ENCODE measurements at regions not wholly inside any gene's neighbourhood (a gene's known extent, or its start where the extent isn't known, plus 50 kb on each side); places are given as distances from the start of the nearest gene placed in this dataset.

DNA sequence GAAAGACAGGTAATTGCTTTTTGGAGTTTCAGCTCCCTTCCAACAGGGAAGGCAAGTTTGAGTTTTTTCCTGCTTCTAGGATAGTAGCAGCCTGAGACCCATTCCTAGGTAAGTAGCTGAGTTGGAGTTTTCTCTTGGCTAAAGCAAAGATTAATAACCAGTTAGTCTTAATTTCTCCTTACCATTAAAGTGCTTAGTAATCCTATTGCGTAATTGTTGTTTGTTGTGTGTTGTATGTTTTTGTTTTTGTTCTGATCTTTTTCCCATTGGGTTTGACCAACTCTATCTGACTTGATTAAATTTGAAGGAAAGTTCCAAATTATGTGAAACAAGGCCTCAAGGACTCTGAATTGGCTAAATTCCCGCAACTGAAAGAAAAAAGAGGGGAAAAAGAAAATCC is 83.5 kb downstream of the TBX22 start:
- no peak for DNase-seq
- Histone ChIP-seq H3K36me3 (no peaks in the 10 kb centered on the region), H3K27ac (no peak overlapping the region), H3K27me3 (ENCODE audit: insufficient read depth, low read depth, severe bottlenecking) (peaks cover 4% of the 10 kb centered on the region), H3K4me3 (ENCODE audit: low read depth, low read length) (no peak overlapping the region), H3K9me3 (ENCODE audit: severe bottlenecking) (no peaks in the 10 kb centered on the region)
- TF ChIP-seq, protein P1, sequence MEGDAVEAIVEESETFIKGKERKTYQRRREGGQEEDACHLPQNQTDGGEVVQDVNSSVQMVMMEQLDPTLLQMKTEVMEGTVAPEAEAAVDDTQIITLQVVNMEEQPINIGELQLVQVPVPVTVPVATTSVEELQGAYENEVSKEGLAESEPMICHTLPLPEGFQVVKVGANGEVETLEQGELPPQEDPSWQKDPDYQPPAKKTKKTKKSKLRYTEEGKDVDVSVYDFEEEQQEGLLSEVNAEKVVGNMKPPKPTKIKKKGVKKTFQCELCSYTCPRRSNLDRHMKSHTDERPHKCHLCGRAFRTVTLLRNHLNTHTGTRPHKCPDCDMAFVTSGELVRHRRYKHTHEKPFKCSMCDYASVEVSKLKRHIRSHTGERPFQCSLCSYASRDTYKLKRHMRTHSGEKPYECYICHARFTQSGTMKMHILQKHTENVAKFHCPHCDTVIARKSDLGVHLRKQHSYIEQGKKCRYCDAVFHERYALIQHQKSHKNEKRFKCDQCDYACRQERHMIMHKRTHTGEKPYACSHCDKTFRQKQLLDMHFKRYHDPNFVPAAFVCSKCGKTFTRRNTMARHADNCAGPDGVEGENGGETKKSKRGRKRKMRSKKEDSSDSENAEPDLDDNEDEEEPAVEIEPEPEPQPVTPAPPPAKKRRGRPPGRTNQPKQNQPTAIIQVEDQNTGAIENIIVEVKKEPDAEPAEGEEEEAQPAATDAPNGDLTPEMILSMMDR (IDR thresholded peaks at IDR 0.05; ENCODE audit: low read depth, low read length) = no peak

DNA sequence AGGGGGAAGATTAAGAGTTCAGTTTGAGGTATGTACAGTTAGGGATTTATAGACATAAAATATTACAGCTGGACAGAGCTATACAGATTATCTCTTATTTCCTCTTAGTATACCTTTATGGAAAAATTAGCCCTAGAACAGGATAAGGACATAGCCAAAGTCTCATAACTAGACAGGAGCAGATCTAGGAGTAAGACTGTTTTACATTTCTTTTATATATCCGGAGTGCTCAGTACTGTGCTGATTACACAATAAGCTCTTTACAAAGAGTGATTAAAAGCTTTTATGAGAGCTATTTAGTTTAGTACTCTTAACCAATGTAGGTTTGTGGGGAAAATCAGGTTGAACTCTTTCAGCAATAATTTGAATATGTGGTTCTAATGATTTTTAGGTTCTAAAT is 105.8 kb downstream of the TBX22 start:
- DNase-seq = no peak
- Histone ChIP-seq H3K36me3 (no peaks in the 10 kb centered on the region), H3K27me3 (ENCODE audit: insufficient read depth, low read depth, severe bottlenecking) (peaks cover 29% of the 10 kb centered on the region)

DNA sequence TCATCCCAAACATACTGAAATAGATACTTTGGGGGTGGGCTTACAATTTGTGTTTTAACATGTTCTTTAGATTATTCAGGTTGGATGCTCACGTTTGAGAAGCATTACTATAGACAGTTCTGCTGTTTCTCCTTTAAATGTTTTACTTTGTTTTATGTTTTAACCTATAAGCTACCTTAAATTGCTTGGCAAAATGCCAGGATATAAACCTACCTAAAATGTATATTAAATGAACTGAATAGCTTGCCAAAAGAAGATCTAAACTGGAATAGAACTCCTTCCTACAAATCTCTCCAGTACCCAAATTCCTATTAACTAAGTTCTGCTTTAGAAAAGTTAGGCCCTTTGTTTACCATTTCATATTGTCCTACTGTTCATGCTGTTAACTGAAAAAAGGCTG is 124.4 kb downstream of the TBX22 start:
- no peaks in the 10 kb centered on the region for H3K9me3 ChIP-seq (ENCODE audit: severe bottlenecking)
- TF ChIP-seq, protein P1 (IDR thresholded peaks at IDR 0.05; ENCODE audit: low read depth, low read length) = no peak
- H3K36me3 ChIP-seq = no peaks in the 10 kb centered on the region
- no peaks in the 10 kb centered on the region for H3K27me3 ChIP-seq (ENCODE audit: insufficient read depth, low read depth, severe bottlenecking)
- DNase-seq = no peak
- no peak overlapping the region for H3K27ac ChIP-seq
- H3K4me3 ChIP-seq (ENCODE audit: low read depth, low read length) = no peak overlapping the region

More for the DNA sequence above, 105.8 kb downstream of the TBX22 start:
- TF ChIP-seq, protein P1 (IDR thresholded peaks at IDR 0.05; ENCODE audit: low read depth, low read length) = no peak
- Histone ChIP-seq H3K9me3 (ENCODE audit: severe bottlenecking) (no peaks in the 10 kb centered on the region), H3K27ac (no peak overlapping the region), H3K4me3 (ENCODE audit: low read depth, low read length) (no peak overlapping the region)

DNA sequence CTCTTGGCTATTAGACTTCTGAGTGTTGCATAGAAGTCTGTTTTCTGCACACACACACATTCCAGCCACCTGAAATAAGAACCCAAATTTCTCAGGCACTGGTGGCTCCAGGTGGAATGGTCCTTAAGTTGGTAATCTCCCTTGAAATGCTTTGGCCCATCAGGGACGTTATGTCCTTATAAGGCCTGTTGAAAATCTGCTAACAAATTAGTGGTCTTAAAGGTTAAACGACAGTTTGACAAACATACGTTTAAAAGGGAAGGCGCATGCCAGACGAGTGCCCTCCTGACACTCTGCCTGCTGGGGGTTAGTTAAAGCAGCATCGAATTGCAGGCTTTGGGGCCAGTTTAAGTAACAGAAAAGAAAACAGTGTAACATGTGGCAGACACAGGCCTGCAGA is 125.0 kb downstream of the TBX22 start:
- H3K27ac ChIP-seq = no peak overlapping the region
- H3K27me3 ChIP-seq (ENCODE audit: insufficient read depth, low read depth, severe bottlenecking) = no peaks in the 10 kb centered on the region
- DNase-seq = no peak
- TF ChIP-seq, protein P1 (IDR thresholded peaks at IDR 0.05; ENCODE audit: low read depth, low read length) = no peak
- no peaks in the 10 kb centered on the region for H3K36me3 ChIP-seq
- H3K9me3 ChIP-seq (ENCODE audit: severe bottlenecking) = no peaks in the 10 kb centered on the region
- H3K4me3 ChIP-seq (ENCODE audit: low read depth, low read length) = no peak overlapping the region

DNA sequence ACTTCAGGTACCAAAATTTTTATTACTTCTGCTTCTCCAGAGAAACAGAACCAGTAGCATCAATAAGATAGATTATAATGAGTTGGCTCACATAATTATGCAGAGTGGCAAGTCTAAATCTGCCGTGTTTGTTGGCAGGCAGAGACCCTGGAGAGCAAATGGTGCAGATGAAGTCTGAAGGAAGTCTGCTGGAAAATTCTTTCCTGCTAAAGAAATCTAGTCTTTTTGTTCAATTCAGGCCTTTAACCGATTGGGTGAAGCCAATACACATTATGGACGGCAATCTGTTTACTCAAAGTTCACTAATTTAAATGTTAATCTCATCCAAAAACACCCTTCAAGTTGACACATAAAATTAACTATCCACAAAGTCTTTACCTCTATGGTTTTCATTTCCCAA is 156.0 kb downstream of the TBX22 start:
- DNase-seq = no peak
- H3K9me3 ChIP-seq (ENCODE audit: severe bottlenecking) = no peaks in the 10 kb centered on the region
- no peak overlapping the region for H3K4me3 ChIP-seq (ENCODE audit: low read depth, low read length)
- no peaks in the 10 kb centered on the region for H3K36me3 ChIP-seq
- H3K27me3 ChIP-seq (ENCODE audit: insufficient read depth, low read depth, severe bottlenecking) = peaks cover 8% of the 10 kb centered on the region
- H3K27ac ChIP-seq = no peak overlapping the region
- TF ChIP-seq, protein P1 (IDR thresholded peaks at IDR 0.05; ENCODE audit: low read depth, low read length) = no peak

DNA sequence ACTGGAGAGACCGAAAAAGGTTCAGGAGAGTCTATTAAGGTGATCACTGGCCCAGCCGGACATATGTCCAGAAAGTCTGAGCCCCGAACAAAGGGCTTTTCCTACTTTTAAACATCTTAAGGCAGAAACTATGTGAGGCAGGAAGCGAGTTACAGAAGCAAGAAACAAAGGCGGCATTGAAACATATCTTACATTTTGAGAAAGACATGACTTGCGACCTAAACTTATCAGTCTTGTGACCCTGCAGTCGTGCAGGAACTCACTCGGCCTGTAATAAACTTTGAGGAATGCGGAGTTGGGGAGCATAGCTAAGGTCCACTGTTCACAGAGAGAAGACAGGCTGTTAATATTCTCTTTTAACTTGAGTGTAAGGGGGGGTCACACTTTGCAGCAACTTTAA is 158.7 kb downstream of the TBX22 start:
- Histone ChIP-seq H3K27me3 (ENCODE audit: insufficient read depth, low read depth, severe bottlenecking) (peaks cover 8% of the 10 kb centered on the region), H3K36me3 (no peaks in the 10 kb centered on the region), H3K27ac (no peak overlapping the region), H3K4me3 (ENCODE audit: low read depth, low read length) (no peak overlapping the region), H3K9me3 (ENCODE audit: severe bottlenecking) (no peaks in the 10 kb centered on the region)
- TF ChIP-seq, protein P1 (IDR thresholded peaks at IDR 0.05; ENCODE audit: low read depth, low read length) = no peak
- DNase-seq = no peak
